GM03348 (cell line): ENCODE measurements at regions not wholly inside any gene's neighbourhood (a gene's known extent, or its start where the extent isn't known, plus 50 kb on each side); places are given as distances from the start of the nearest gene placed in this dataset.
A peak's percentile ranks its signal among the peaks of the same experiment; 100 is the strongest.
"Not testable (repeated sequence)": the region's sequence is repeated elsewhere in the genome, so short reads cannot be mapped to it uniquely, and the experiment has no call there.

Experiments
- DNase-seq: peaks from one replicate; pipeline ENCODE4 v3.0.0; 2012; ENCODE audit warnings: low spot score

- DNase-seq: no peak
These were observed 631.9 kb upstream of the MMS22L start for GRCh38 chr6:97914912-97915311.

- DNase-seq: no peak
These were observed 632.5 kb upstream of the MMS22L start for GRCh38 chr6:97915537-97915936.

DNA sequence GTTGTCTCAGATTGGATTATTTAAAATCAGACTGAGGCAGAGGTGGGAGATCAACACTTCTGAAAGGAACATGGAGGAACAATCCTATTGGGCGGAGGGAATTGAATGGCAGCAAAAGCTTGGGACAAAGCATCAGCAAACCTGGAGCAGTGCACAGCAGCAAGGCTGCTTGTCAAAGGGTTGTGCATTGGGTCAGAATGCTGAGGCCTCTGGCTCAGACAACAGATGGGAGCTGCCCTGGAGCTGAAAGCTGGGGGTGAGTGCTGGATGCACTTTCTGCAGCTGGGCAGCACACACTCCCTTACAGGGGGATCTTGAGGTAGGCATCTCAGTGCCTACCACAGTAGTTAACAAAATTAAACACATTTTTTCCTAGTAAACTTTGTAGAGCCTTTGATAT, 634.4 kb upstream of the MMS22L start:
- DNase-seq: no peak

DNA sequence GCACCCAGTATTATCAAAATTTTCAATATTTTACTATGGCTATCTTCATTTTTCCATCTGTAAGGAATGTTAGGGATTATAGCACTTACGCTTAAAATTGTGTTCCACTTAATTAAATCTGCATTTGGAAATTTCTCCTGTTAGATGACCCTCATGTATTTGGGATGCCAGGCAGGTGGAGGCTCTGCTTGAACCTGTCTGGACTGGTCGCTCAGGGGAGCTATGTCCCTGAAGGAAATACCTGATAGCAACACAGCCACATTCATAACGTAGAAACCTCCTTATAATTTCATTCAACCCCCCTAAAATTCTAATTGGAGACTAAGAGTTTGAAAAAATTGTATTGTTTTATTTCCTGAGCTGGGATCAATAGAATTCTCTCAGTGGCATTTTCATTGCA, 636.0 kb upstream of the MMS22L start:
- DNase-seq: no peak

DNA sequence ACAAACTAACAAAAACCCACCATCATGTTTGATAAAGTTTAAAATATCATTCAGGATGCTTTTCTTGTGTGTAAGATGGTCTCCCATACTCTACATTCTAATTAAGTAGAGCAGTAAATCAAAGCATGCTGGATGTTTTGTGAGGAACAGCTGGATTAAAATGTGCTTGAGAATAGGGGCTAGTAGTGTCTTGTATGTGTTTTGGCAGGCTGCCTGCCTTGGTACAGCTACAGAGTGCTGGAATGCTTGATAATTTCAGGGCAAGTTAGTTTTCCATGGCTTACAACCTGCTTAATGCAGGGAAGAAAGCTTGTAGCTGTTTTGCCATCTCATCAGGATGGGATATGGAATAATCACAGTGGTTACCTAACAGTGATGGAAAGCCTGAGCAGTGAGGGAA, 636.6 kb upstream of the MMS22L start:
- no peak for DNase-seq

GRCh38 chr6:97923249-97923648, 640.2 kb upstream of the MMS22L start:
- DNase-seq: no peak

DNA sequence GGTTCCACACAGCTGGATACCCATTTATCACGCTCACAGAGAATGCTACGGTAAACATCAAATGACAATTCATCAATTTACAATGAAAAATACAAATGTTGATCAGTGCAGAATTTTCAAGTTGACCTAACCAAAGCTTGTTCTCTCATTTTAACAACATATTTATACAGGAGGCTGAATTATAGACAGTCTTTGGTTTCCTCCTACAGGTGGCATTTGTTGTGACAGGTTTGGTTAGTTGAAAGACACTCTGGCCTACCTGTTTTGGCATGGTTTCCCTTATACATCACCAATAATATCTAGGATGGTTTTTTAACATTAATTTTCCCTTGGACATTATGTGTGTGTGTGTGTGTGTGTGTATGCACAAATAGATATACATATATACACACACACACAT, 642.5 kb upstream of the MMS22L start:
- no peak for DNase-seq

DNA sequence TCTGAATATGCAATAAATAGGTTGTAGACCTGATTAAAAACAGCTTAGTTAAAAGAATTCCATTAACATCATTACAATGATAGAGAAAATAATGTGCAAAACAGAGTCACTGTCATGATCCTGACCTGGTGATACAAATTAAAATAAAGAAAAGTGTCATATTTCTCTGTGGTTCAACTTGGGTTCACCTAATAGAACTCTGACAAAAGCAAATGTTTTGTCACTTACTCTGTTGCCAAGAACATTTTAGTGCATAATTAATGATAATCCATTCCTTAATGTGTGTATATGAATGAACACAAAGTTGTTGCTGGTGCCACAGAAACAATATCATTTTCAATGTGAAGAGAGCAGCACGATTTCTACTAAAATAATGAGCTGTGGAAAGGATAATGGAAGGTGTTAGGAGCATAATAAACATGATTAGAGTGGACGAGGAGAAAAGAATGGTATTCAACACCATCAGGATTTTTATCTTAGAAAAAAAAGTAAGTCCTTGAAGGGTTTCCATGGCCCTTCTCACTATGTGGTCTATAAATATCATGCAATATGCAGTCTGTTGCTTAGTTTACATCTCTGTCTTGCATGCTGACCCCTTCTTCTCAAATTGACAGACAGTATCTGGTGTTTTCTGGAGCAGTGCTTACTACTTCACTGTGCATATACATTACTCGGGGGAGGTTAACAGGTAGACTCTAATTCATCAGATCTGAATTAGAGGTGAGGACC, 656.6 kb upstream of the MMS22L start:
- DNase-seq: no peak

DNA sequence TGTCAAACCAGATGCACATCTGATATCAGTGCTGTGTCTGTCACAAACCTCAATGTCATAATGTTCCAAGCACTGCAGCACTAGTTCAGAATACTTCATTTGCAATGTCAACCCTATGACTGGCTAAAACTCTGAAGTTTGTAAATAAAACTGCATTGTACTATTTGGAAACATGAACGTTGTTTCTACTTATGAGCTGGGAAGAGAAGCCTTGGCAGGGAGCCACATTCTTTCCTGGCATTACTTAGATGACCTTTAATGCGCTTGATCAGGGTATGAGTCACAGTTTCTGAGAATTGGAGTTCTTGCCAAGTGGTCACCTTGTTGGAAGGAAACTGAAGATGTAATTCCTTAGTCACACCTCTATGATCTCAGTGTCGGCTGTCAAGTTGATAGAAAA, 664.8 kb upstream of the MMS22L start:
- DNase-seq: no peak

GRCh38 chr6:97958134-97958533, 675.1 kb upstream of the MMS22L start:
- peak; percentile 6 for DNase-seq

DNA sequence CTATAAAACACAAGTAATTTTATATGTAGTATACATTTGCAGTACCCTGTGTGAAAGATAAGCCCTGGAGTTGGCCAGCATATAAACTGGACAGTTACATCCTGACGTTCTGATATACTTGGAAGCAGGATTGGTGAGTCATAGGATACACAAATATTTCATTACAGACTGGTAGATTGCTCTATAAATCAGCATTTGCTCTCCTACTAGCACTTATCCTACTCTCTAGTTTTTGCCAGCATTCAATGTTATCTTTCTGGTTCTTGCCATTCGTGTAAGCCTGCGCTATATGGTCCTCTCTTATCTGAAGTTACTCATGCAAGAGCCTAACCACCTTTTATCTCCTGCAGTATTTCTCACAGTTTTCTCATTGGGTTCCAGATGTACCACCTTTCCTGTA, 680.2 kb upstream of the MMS22L start:
- no peak for DNase-seq

DNA sequence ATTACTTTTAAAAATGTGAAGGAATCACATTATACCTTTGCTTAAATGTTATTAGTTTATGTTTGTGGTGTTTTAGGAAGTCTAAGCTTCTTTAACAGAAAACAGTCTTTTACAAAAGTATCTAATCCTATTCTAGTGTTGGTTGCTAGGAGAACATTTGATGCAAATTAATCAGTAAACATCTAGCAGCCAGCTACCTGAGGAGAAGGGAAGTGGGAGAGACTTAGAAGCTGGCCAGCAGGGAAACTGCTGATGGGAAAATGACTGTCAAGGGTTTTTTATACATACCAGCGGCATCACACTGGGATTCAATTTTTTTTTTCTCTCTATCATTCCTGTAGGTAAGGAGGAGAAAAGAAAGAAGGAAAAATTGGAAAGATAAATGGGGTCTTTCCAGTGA, 686.0 kb upstream of the MMS22L start:
- no peak for DNase-seq

DNA sequence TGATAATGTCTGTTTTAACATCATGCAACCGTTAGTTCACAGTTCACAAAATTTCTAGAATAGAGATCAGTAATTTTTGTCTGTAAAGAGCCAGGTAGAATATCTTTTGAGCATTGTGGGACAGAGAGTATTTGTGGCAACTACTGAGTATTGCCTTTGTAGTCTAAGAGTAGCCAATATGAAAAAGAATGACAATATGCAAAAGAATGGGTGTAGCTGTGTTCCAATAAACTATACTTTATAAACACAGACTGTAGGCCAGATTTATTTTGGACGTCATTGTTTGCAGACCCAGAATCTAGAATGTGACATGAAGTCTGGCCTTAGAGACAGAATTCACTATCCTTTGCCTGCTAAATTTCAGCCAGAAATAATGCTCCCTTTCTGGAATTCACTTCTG, 694.1 kb upstream of the MMS22L start:
- DNase-seq: no peak

DNA sequence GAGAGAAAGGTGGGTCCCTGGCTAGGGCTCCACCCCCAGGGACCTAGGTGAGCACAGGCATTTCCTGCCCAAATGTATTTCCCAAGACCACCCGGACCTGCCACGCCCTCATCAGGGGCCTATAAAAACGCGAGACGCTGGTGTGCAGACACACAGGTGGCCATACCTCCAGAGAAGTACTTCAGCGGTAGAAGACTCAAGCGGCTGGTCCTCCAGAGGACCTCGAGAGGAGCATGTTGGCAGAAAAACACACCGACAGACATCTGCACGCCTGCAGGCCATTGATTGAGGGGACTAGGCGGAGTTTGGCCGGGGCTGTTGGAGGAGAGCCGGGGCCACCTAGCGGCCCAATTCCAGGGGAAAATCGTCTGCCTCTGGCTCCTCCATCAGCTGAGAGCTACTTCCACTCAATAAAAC, 695.8 kb upstream of the MMS22L start:
- no peak for DNase-seq

DNA sequence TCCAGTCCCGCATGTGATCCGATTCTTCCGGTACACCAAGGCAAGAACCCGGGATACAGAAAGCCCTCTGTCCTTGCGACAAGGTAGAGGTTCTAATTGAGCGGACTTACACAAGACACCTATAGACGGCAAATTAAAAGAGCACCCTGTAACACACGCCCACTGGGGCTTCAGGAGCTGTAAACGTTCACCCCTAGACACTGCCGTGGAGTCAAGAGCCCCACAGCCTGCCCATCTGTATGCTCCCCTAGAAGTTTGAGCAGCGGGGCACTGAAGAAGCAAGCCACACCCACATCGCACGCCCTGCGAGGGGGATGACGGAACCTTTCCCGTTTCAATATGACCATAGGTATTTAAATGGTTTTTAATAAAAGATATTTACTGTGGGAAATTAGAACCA, 696.3 kb upstream of the MMS22L start:
- DNase-seq: not testable (repeated sequence)

- DNase-seq: no peak
These were observed 706.4 kb upstream of the MMS22L start for GRCh38 chr6:97989451-97989850.

GRCh38 chr6:97995158-97995557, 712.1 kb upstream of the MMS22L start:
- DNase-seq: no peak

DNA sequence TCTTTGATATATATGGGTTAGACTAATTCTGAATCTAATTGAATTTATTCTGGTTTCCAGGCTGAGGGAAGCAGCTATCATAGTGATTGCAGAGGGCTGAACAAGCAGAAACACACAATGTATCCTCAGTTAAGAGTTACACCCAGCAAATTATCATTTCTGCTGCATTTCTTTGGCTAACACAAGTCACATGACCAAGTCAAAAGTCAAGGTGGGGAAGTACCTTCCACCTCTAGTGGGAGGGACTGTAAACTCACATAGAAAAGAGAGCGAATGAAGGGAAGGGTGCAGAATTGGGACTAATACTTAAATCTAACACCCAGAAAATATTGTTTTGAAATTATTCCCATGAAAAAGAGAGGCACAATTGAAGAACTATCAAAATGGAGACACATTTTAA, 719.7 kb upstream of the MMS22L start:
- no peak for DNase-seq

DNA sequence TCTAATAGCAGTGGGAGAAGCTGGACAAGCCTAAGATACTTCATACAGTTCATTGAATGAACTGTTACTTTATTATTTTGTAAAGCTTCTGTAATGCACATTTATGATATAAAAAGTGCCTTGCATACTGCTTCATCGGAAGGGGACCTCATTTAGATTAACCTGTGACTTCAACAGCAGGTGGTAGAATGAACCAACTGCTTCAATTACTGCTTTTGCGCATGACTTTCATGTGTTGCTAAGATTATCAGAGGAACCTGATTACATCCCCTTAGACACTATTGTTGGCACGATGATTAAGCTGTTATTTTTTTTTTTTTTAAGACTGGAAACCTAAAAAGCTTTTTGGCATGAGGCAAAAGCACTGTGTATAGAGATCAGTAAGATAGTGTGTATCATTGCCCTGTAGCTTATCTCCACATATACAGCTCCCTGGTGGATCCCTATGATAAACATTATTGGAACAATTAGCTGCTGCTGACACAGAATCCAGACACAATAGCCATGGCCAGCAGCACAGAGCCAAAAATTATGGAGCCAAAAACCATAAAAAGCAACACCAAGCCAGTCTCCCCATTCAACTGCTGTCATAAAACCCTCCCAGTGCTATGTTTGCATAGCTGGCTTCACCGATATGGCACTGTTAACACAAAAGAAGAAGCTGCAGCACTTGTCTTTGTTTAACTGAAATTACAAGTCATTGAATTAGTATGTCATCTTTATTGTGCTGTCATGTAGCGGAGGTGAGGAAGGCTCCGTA, 731.6 kb upstream of the MMS22L start:
- DNase-seq: no peak

GRCh38 chr6:98016565-98016964, 733.5 kb upstream of the MMS22L start:
- DNase-seq: no peak

- DNase-seq: no peak
These were observed 737.2 kb upstream of the MMS22L start for GRCh38 chr6:98020222-98020621.

GRCh38 chr6:98024359-98024758, 741.3 kb upstream of the MMS22L start:
- DNase-seq: no peak

GRCh38 chr6:98027898-98028297, 744.9 kb upstream of the MMS22L start:
- DNase-seq: no peak

- no peak for DNase-seq
These were observed 750.6 kb upstream of the MMS22L start for GRCh38 chr6:98033617-98034016.
